ENCODE measurements at regions not wholly inside any gene's neighbourhood (a gene's known extent, or its start where the extent isn't known, plus 50 kb on each side); places are given as distances from the start of the nearest gene placed in this dataset.

GRCh38 chr9:7229571-7229970 lies 471.8 kb downstream of the KDM4C start:
- no peak for DNase-seq

- DNase-seq: no peak
Observed at GRCh38 chr9:7228726-7229125, 471.0 kb downstream of the KDM4C start.

- DNase-seq: no peak
Observed at GRCh38 chr9:7227951-7228350, 470.2 kb downstream of the KDM4C start.

DNA sequence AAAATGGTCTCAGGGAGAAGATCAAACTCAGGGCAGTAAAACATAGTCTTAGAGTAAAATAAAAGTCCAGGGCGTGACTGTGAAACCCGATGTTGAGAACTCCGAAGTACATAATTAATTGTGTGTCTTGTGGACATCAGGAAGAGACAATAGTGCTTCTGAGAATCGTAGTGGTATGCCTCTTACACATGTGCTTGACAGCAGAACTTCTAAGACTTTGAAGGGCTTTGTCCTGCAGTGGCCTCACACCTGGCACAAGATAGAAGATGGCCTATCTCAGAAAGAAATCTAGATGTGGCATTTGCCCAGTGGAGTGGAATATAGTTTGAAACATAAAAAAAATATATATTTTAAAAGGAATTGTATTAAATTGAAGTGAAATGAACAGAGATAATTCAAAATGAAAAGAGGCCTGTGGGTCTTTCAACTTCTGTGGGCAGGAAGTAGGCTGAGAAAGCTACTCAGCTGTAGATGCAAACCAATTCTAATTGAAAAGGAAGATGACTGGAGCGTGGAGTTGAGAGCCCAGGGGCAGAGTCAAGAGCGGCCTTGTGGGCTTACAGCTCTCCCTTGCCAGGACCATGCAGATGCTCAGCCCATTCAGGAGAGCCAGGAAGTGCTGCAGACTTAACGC lies 468.4 kb downstream of the KDM4C start:
- no peak for DNase-seq
